ENCODE measurements at regions not wholly inside any gene's neighbourhood (a gene's known extent, or its start where the extent isn't known, plus 50 kb on each side); places are given as distances from the start of the nearest gene placed in this dataset.

DNA sequence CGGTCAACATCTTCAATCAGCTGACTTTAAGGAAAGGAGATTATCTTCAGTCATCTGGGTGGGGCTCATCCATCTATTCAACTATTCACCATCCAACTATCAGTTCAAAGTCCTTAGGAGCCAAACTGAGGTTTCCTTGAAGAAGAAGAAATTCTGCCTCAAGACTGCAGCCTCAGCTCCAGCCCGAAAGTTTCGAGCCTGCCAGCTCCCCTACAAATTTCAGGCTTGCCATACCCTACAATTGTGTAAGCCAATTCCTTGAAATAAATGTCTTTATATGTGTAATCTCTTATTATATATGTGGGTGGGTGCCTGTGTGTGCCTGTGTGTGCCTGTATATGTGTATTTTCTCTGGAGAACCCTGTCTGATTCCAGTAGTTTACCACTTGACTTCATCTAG is 447.8 kb downstream of the INHBA start:
- TF ChIP-seq, protein P1, sequence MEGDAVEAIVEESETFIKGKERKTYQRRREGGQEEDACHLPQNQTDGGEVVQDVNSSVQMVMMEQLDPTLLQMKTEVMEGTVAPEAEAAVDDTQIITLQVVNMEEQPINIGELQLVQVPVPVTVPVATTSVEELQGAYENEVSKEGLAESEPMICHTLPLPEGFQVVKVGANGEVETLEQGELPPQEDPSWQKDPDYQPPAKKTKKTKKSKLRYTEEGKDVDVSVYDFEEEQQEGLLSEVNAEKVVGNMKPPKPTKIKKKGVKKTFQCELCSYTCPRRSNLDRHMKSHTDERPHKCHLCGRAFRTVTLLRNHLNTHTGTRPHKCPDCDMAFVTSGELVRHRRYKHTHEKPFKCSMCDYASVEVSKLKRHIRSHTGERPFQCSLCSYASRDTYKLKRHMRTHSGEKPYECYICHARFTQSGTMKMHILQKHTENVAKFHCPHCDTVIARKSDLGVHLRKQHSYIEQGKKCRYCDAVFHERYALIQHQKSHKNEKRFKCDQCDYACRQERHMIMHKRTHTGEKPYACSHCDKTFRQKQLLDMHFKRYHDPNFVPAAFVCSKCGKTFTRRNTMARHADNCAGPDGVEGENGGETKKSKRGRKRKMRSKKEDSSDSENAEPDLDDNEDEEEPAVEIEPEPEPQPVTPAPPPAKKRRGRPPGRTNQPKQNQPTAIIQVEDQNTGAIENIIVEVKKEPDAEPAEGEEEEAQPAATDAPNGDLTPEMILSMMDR (IDR thresholded peaks at IDR 0.05): no peak
- TF ChIP-seq POLR2AphosphoS5 (IDR thresholded peaks at IDR 0.05) (no peak), EP300 (IDR thresholded peaks at IDR 0.05) (no peak), POLR2A (IDR thresholded peaks at IDR 0.05) (no peak)

Measured in suprapubic skin (tissue), 4 donors.